OCI-LY7 (cell line): ENCODE measurements at regions not wholly inside any gene's neighbourhood (a gene's known extent, or its start where the extent isn't known, plus 50 kb on each side); places are given as distances from the start of the nearest gene placed in this dataset.

ENCODE experiments used
- CTCF ChIP-seq: fragments of 200-600 bp; sonication (generic); conservative IDR thresholded peaks from 2 replicates; pipeline ENCODE4 v1.5.1; 2014; ENCODE audit warnings: mild to moderate bottlenecking, antibody characterized with exemption, low read length, moderate library complexity, mixed read lengths
- EZH2phosphoT487 ChIP-seq: fragments of 200-600 bp; sonication (generic); IDR thresholded peaks from 2 replicates; pipeline ENCODE4 v1.6.1; 2018; ENCODE audit warnings: low read depth, borderline replicate concordance, mild to moderate bottlenecking, mixed run types, antibody characterized with exemption, low read length, moderate library complexity, mixed read lengths

DNA sequence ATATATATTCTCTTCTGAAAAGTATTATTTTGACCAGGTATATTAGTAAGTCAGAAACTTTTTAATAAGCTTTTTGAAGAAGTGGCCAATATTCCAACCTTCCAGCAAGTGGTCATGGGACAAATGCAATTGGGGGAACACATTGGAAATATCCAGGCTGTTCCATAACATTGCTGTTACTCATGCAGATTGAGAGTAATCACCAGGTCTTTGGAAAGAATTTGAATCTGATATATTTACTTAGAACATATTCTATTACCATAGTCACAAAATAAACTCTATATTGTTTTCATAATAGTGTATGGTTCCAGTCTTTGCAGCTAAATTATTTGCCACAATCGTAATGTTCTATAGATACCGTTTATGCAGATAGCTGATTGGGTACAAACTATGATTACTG lies 102.8 kb downstream of the TAF11L14 start:
- no peak for TF ChIP-seq CTCF
- TF ChIP-seq EZH2phosphoT487: no peak
